PC-9 (cell line): ENCODE measurements at regions not wholly inside any gene's neighbourhood (a gene's known extent, or its start where the extent isn't known, plus 50 kb on each side); places are given as distances from the start of the nearest gene placed in this dataset.

Source experiments
- BruUV-seq: library from RNA; stranded (reverse); fragments of 400-500 nt; replicated peaks from 2 replicates; lab custom pipeline; 2021; lab: Mats Ljungman, UMichigan
- CTCF ChIA-PET: fragments of 300-600 bp; sonication (Branson Sonifier 250); formaldehyde crosslinking; loops from one replicate; lab custom pipeline; 2022; ENCODE audit warnings: antibody characterized with exemption; lab: Charles Lee
- POLR2A ChIA-PET: fragments of 300-600 bp; sonication (Branson Sonifier 250); formaldehyde crosslinking; loops from one replicate; lab custom pipeline; 2022; ENCODE audit warnings: antibody characterized with exemption; ENCODE audit not compliant: unreplicated experiment; lab: Charles Lee
- DNase-seq, 2 experiments: peaks; one replicate each; pipeline versions ENCODE4 v3.0.0 to v3.0.0-alpha.2; 2015 to 2022; ENCODE audit warnings: mixed read lengths in 1 of 2
- H2AFZ ChIP-seq: fragments of 200-600 bp; sonication (generic); 2 replicates; pipeline ENCODE4 v1.8.1; 2017; ENCODE audit warnings: antibody characterized with exemption
- H3F3A ChIP-seq: fragments of 200-600 bp; sonication (generic); 2 replicates; pipeline ENCODE4 v1.8.1; 2017; ENCODE audit warnings: antibody characterized with exemption, mild to moderate bottlenecking, low read depth; ENCODE audit not compliant: insufficient read depth
- H3K27ac ChIP-seq: fragments of 200-600 bp; sonication (generic); 2 replicates; pipeline ENCODE4 v1.6.1; 2016; ENCODE audit warnings: mixed run types
- H3K27me3 ChIP-seq: fragments of 200-600 bp; sonication (generic); 2 replicates; pipeline ENCODE4 v1.6.1; 2016; ENCODE audit warnings: low read depth, mixed run types; ENCODE audit not compliant: insufficient read depth
- H3K36me3 ChIP-seq: fragments of 200-600 bp; sonication (generic); 2 replicates; pipeline ENCODE4 v1.6.1; 2016; ENCODE audit warnings: low read depth, mixed run types
- H3K4me1 ChIP-seq: fragments of 200-600 bp; sonication (generic); replicated peaks from 2 replicates; pipeline ENCODE4 v1.6.1; 2016; ENCODE audit warnings: mixed run types; ENCODE audit not compliant: insufficient read depth
- H3K4me2 ChIP-seq: fragments of 200-600 bp; sonication (generic); 2 replicates; pipeline ENCODE4 v1.6.1; 2017; ENCODE audit warnings: mixed run types
- H3K4me3 ChIP-seq: fragments of 200-600 bp; sonication (generic); 2 replicates; pipeline ENCODE4 v1.6.1; 2016; ENCODE audit warnings: mixed run types
- H3K79me2 ChIP-seq: fragments of 200-600 bp; sonication (generic); 2 replicates; pipeline ENCODE4 v1.6.1; 2017; ENCODE audit warnings: low read depth, mixed run types
- H3K9me2 ChIP-seq: fragments of 200-600 bp; sonication (generic); 2 replicates; pipeline ENCODE4 v1.8.1; 2017; ENCODE audit warnings: mild to moderate bottlenecking; ENCODE audit not compliant: insufficient read depth
- H3K9me3 ChIP-seq: fragments of 200-600 bp; sonication (generic); 2 replicates; pipeline ENCODE4 v1.8.1; 2016; ENCODE audit warnings: low read depth; ENCODE audit not compliant: insufficient read depth
- H4K20me1 ChIP-seq: fragments of 200-600 bp; sonication (generic); 2 replicates; pipeline ENCODE4 v1.8.1; 2017; ENCODE audit not compliant: insufficient read depth
- CTCF ChIP-seq: fragments of 200-600 bp; sonication (generic); conservative IDR thresholded peaks from 2 replicates; pipeline ENCODE4 v1.6.1; 2017; ENCODE audit warnings: mixed run types, antibody characterized with exemption, mild to moderate bottlenecking, moderate library complexity
- EZH2 ChIP-seq: fragments of 200-600 bp; sonication (generic); IDR thresholded peaks from 2 replicates; pipeline ENCODE4 v1.8.0; 2017; ENCODE audit warnings: antibody characterized with exemption, low read depth
- intact Hi-C: fragments of 100-400 bp; cut with micrococcal nuclease; formaldehyde crosslinking; loops from one replicate; pipeline ENCODE4 v1.10.0; 2022; ENCODE audit not compliant: unreplicated experiment

GRCh38 chr7:84291756-84292155 lies 97.2 kb upstream of the SEMA3A start:
- Histone ChIP-seq H3K27me3 (no peaks in the 10 kb centered on the region), H4K20me1 (no peaks in the 10 kb centered on the region)

DNA sequence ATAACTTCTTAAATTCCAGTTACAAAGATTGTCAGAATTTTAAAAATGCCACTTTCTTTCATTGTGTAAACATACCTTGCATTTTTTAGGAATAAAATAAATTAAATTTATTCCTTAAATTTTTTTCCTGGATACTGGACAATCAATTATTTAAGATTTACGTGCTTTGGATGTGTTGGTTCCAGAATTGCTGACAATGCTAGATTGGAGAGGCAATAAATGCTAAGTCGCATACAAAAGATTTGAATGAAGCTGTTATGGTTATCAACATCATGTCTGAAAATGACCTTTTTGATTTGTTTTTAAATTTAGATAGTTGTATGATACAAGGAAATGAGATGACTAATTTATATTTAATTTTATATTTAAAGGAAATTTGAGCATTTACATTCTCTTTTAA lies 89.2 kb upstream of the SEMA3A start:
- no TSS peak for BruUV-seq
- ChIA-PET CTCF (no interaction called here), POLR2A (no interaction called here)
- no peaks in the 10 kb centered on the region for H3K36me3 ChIP-seq
- no peaks in the 10 kb centered on the region; the same call in 1 of the 2 replicates for H3K9me2 ChIP-seq
- no peaks in the 10 kb centered on the region for H3K4me1 ChIP-seq
- TF ChIP-seq CTCF = no peak
- TF ChIP-seq EZH2 = no peak
- no peak overlapping the region for H3K4me2 ChIP-seq
- H3K4me3 ChIP-seq = no peak overlapping the region
- intact Hi-C loops = no loop called here
- no peak overlapping the region for H3K27ac ChIP-seq
- no peak for DNase-seq
- H3K27me3 ChIP-seq = no peaks in the 10 kb centered on the region
- no peaks in the 10 kb centered on the region for H3F3A ChIP-seq
- no peaks in the 10 kb centered on the region for H4K20me1 ChIP-seq
- 0 out of 2 replicates have a peak, but pooled peaks cover 5% of the 10 kb centered on the region for H3K9me3 ChIP-seq
- no peak overlapping the region for H2AFZ ChIP-seq
- no peaks in the 10 kb centered on the region for H3K79me2 ChIP-seq

More at GRCh38 chr7:84291756-84292155, 97.2 kb upstream of the SEMA3A start:
- TF ChIP-seq CTCF (no peak), EZH2 (no peak)
- H3K4me2 ChIP-seq = no peak overlapping the region
- no peak overlapping the region for H3K27ac ChIP-seq
- no peaks in the 10 kb centered on the region for H3K9me2 ChIP-seq
- intact Hi-C loops = no loop called here
- CTCF ChIA-PET = no interaction called here
- DNase-seq = no peak
- POLR2A ChIA-PET = no interaction called here
- H3K4me1 ChIP-seq = no peaks in the 10 kb centered on the region
- no peaks in the 10 kb centered on the region for H3K36me3 ChIP-seq
- H3K79me2 ChIP-seq = no peaks in the 10 kb centered on the region
- H3F3A ChIP-seq = no peaks in the 10 kb centered on the region
- H3K4me3 ChIP-seq = no peak overlapping the region
- H2AFZ ChIP-seq = no peak overlapping the region
- H3K9me3 ChIP-seq = no peaks in the 10 kb centered on the region
- BruUV-seq = no TSS peak

DNA sequence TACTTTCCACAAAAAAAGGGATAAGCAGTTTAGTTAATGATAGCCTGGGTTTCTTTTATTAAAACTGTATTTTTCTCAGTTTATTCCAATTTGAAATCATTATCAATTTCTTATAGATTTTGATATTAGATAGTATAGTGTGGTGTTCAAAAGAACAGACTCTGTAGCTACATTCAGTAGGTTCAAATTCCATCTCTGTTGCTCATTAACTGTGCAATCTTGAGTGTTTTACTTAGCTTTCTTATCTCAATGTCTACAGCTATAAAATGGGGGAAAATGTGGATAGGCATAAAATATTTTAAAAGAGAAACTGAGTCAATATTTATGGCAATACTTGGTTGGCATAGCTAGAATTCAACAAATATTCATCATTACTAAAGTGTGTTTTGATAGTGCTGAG lies 86.9 kb upstream of the SEMA3A start:
- Histone ChIP-seq H3K4me3 (no peak overlapping the region), H2AFZ (no peak overlapping the region), H3K9me2 (no peaks in the 10 kb centered on the region; the same call in 1 of the 2 replicates), H3K9me3 (0 out of 2 replicates have a peak, but pooled peaks cover 5% of the 10 kb centered on the region), H3K27me3 (no peaks in the 10 kb centered on the region), H4K20me1 (no peaks in the 10 kb centered on the region), H3K4me1 (no peaks in the 10 kb centered on the region), H3K36me3 (no peaks in the 10 kb centered on the region), H3F3A (no peaks in the 10 kb centered on the region), H3K79me2 (no peaks in the 10 kb centered on the region), H3K4me2 (no peak overlapping the region), H3K27ac (no peak overlapping the region)
- intact Hi-C loops = no loop called here
- BruUV-seq = no TSS peak
- ChIA-PET CTCF (no interaction called here), POLR2A (no interaction called here)
- no peak for TF ChIP-seq EZH2
- no peak for TF ChIP-seq CTCF
- DNase-seq = no peak
